Adrenal gland (tissue), 5 donors: ENCODE measurements at regions not wholly inside any gene's neighbourhood (a gene's known extent, or its start where the extent isn't known, plus 50 kb on each side); places are given as distances from the start of the nearest gene placed in this dataset.

Experiments
- CTCF ChIP-seq, 6 experiments: fragments of 450-650 bp in 4 of 6; fragments of 200-600 bp in 2 of 6; sonication (generic) in 1 of 6; IDR thresholded peaks; 1 replicate in 5 of 6; 2 replicates in 1 of 6; pipeline versions ENCODE4 v1.5.1 to v1.8.0; 2016 to 2021; ENCODE audit warnings: antibody characterized with exemption in 6 of 6, mild to moderate bottlenecking in 2 of 6, moderate library complexity in 1 of 6
- POLR2A ChIP-seq, 2 donors: fragments of 450-650 bp; IDR thresholded peaks; one replicate each; pipeline ENCODE4 v1.6.1; 2017; ENCODE audit warnings: antibody characterized with exemption in 2 of 2, mild to moderate bottlenecking in 2 of 2, moderate library complexity in 1 of 2
- donor health status: DM: no; HTN: no; CAD: no.

GRCh38 chr3:187970106-187970505 lies 183.9 kb upstream of the LPP start:
- TF ChIP-seq CTCF (IDR thresholded peaks at IDR 0.05): no peak
- no peak for TF ChIP-seq POLR2A (IDR thresholded peaks at IDR 0.05)
